PC-9 (cell line): ENCODE measurements at regions not wholly inside any gene's neighbourhood (a gene's known extent, or its start where the extent isn't known, plus 50 kb on each side); places are given as distances from the start of the nearest gene placed in this dataset.

Experiments used
- EZH2 ChIP-seq: fragments of 200-600 bp; sonication (generic); IDR thresholded peaks from 2 replicates; pipeline ENCODE4 v1.8.0; 2017; ENCODE audit warnings: antibody characterized with exemption, low read depth
- TF ChIP-seq, protein P1 (sequence below): fragments of 200-600 bp; sonication (generic); conservative IDR thresholded peaks from 2 replicates; pipeline ENCODE4 v1.6.1; 2017; ENCODE audit warnings: mixed run types, antibody characterized with exemption, mild to moderate bottlenecking, moderate library complexity

- TF ChIP-seq, protein P1, sequence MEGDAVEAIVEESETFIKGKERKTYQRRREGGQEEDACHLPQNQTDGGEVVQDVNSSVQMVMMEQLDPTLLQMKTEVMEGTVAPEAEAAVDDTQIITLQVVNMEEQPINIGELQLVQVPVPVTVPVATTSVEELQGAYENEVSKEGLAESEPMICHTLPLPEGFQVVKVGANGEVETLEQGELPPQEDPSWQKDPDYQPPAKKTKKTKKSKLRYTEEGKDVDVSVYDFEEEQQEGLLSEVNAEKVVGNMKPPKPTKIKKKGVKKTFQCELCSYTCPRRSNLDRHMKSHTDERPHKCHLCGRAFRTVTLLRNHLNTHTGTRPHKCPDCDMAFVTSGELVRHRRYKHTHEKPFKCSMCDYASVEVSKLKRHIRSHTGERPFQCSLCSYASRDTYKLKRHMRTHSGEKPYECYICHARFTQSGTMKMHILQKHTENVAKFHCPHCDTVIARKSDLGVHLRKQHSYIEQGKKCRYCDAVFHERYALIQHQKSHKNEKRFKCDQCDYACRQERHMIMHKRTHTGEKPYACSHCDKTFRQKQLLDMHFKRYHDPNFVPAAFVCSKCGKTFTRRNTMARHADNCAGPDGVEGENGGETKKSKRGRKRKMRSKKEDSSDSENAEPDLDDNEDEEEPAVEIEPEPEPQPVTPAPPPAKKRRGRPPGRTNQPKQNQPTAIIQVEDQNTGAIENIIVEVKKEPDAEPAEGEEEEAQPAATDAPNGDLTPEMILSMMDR, result no peak
- TF ChIP-seq EZH2, result no peak
Observed at GRCh38 chr18:78622251-78622906, 357.2 kb upstream of the SALL3 start.
